SH-SY5Y (cell line): ENCODE measurements at regions not wholly inside any gene's neighbourhood (a gene's known extent, or its start where the extent isn't known, plus 50 kb on each side); places are given as distances from the start of the nearest gene placed in this dataset.

Experiments
- GATA2 ChIP-seq: IDR thresholded peaks from 2 replicates; pipeline ENCODE4 v1.6.1; 2011; ENCODE audit warnings: mild to moderate bottlenecking, low read depth, low read length
- GATA3 ChIP-seq: IDR thresholded peaks from 2 replicates; pipeline ENCODE4 v1.6.1; 2011; ENCODE audit warnings: low read depth, mild to moderate bottlenecking, low read length, moderate library complexity

DNA sequence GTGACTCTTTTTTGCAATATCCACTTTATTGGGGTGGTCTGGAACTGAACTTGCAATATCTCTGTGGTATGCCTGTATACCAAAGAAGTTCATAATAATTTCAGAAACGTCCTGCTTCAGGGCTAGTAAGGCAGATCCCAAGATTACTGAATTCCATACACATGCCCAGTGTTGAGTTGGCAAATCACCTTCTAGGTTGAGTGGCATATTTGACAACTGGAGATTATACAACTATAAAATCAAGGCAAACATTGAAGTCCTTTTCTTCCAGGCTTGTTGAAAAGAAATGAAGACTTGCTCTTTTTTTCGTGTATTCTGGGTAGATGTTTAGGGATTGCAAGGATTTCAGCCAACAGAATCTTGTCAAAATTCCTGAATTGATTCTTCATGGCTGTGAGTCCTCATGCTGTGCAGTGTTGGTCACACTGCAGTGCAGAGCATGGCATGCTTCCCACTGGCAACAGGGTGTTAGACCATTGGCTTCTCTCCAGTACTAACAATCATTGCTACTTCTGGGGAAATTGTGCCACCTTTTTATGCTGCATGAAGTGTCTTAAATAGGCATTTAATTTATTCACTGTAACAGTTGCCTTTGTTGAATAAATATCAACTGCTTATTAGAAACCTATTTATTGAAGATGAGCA is 367.1 kb upstream of the ADGRL4 start:
- TF ChIP-seq GATA2 = no peak
- no peak for TF ChIP-seq GATA3
